Skeletal muscle satellite cell (primary cell): ENCODE measurements at regions not wholly inside any gene's neighbourhood (a gene's known extent, or its start where the extent isn't known, plus 50 kb on each side); places are given as distances from the start of the nearest gene placed in this dataset.

Experiments
- H3K27me3 ChIP-seq: 2 replicates; pipeline ENCODE4 v1.7.0; 2013; ENCODE audit warnings: low read length; ENCODE audit not compliant: control insufficient read depth, insufficient read depth
- H3K36me3 ChIP-seq: 2 replicates; pipeline ENCODE4 v1.7.0; 2013; ENCODE audit warnings: mild to moderate bottlenecking, control low read depth, low read length; ENCODE audit not compliant: insufficient read depth
- H3K4me1 ChIP-seq: 2 replicates; pipeline ENCODE4 v1.7.0; 2013; ENCODE audit warnings: low read length; ENCODE audit not compliant: control insufficient read depth, insufficient read depth
- H3K4me2 ChIP-seq: 2 replicates; pipeline ENCODE4 v1.7.0; 2013; ENCODE audit warnings: mild to moderate bottlenecking, low read length
- H3K4me3 ChIP-seq: 2 replicates; pipeline ENCODE4 v1.7.0; 2013; ENCODE audit warnings: low read length
- H3K9ac ChIP-seq: 2 replicates; pipeline ENCODE4 v1.7.0; 2013; ENCODE audit warnings: mild to moderate bottlenecking, low read depth, low read length, moderate library complexity
- H3K9me3 ChIP-seq: replicated peaks from 2 replicates; pipeline ENCODE4 v1.7.0; 2013; ENCODE audit warnings: mild to moderate bottlenecking, control low read depth, low read length

GRCh38 chr11:116661056-116661455 is 111.7 kb downstream of the BUD13 start:
- Histone ChIP-seq H3K36me3 (no peaks in the 10 kb centered on the region), H3K9me3 (no peaks in the 10 kb centered on the region)

GRCh38 chr11:116660011-116660410 is 112.8 kb downstream of the BUD13 start:
- H3K4me1 ChIP-seq, result no peaks in the 10 kb centered on the region
- no peak overlapping the region for H3K4me3 ChIP-seq
- peaks cover 5% of the 10 kb centered on the region for H3K27me3 ChIP-seq
- H3K4me2 ChIP-seq, result no peak overlapping the region
- H3K9ac ChIP-seq, result no peak overlapping the region
- no peaks in the 10 kb centered on the region for H3K36me3 ChIP-seq
- no peaks in the 10 kb centered on the region for H3K9me3 ChIP-seq

More at GRCh38 chr11:116661056-116661455, 111.7 kb downstream of the BUD13 start:
- no peak overlapping the region for H3K4me2 ChIP-seq
- no peak overlapping the region for H3K4me3 ChIP-seq
- no peaks in the 10 kb centered on the region for H3K4me1 ChIP-seq
- H3K9ac ChIP-seq, result no peak overlapping the region
- H3K27me3 ChIP-seq, result peaks cover 5% of the 10 kb centered on the region

GRCh38 chr11:116658876-116659535 is 113.8 kb downstream of the BUD13 start:
- Histone ChIP-seq H3K36me3 (no peaks in the 10 kb centered on the region), H3K9ac (no peak overlapping the region), H3K4me3 (no peak overlapping the region), H3K9me3 (no peaks in the 10 kb centered on the region), H3K4me2 (no peak overlapping the region), H3K27me3 (peaks cover 5% of the 10 kb centered on the region), H3K4me1 (no peaks in the 10 kb centered on the region)

- Histone ChIP-seq H3K4me1 (no peaks in the 10 kb centered on the region), H3K4me3 (no peak overlapping the region), H3K9me3 (no peaks in the 10 kb centered on the region), H3K4me2 (no peak overlapping the region), H3K36me3 (no peaks in the 10 kb centered on the region), H3K27me3 (peaks cover 5% of the 10 kb centered on the region), H3K9ac (no peak overlapping the region)
Measured at GRCh38 chr11:116657842-116658825, 114.7 kb downstream of the BUD13 start.

- H3K36me3 ChIP-seq, result no peaks in the 10 kb centered on the region
- H3K4me3 ChIP-seq, result no peak overlapping the region
- no peaks in the 10 kb centered on the region for H3K9me3 ChIP-seq
- H3K4me2 ChIP-seq, result no peak overlapping the region
- H3K9ac ChIP-seq, result no peak overlapping the region
- H3K27me3 ChIP-seq, result no peaks in the 10 kb centered on the region
- H3K4me1 ChIP-seq, result no peaks in the 10 kb centered on the region
Measured at GRCh38 chr11:116656011-116656410, 116.8 kb downstream of the BUD13 start.

GRCh38 chr11:116654526-116654925 is 118.3 kb downstream of the BUD13 start:
- Histone ChIP-seq H3K36me3 (no peaks in the 10 kb centered on the region), H3K27me3 (no peaks in the 10 kb centered on the region), H3K9me3 (no peaks in the 10 kb centered on the region), H3K4me3 (no peak overlapping the region), H3K9ac (no peak overlapping the region), H3K4me2 (no peak overlapping the region), H3K4me1 (no peaks in the 10 kb centered on the region)

- no peak overlapping the region for H3K4me2 ChIP-seq
- H3K9me3 ChIP-seq, result no peaks in the 10 kb centered on the region
- H3K9ac ChIP-seq, result no peak overlapping the region
- no peak overlapping the region for H3K4me3 ChIP-seq
- H3K27me3 ChIP-seq, result no peaks in the 10 kb centered on the region
- H3K36me3 ChIP-seq, result no peaks in the 10 kb centered on the region
- no peaks in the 10 kb centered on the region for H3K4me1 ChIP-seq
Measured at GRCh38 chr11:116653206-116653605, 119.6 kb downstream of the BUD13 start.

GRCh38 chr11:116651737-116652237 is 121.0 kb downstream of the BUD13 start:
- no peaks in the 10 kb centered on the region for H3K27me3 ChIP-seq
- no peak overlapping the region for H3K4me3 ChIP-seq
- H3K9me3 ChIP-seq, result no peaks in the 10 kb centered on the region
- no peak overlapping the region for H3K9ac ChIP-seq
- H3K4me1 ChIP-seq, result no peaks in the 10 kb centered on the region
- no peak overlapping the region for H3K4me2 ChIP-seq
- H3K36me3 ChIP-seq, result no peaks in the 10 kb centered on the region

GRCh38 chr11:116651098-116651736 is 121.6 kb downstream of the BUD13 start:
- Histone ChIP-seq H3K9ac (no peak overlapping the region), H3K9me3 (no peaks in the 10 kb centered on the region), H3K27me3 (no peaks in the 10 kb centered on the region), H3K4me2 (no peak overlapping the region), H3K36me3 (no peaks in the 10 kb centered on the region), H3K4me3 (no peak overlapping the region), H3K4me1 (no peaks in the 10 kb centered on the region)

- H3K36me3 ChIP-seq, result no peaks in the 10 kb centered on the region
Measured at GRCh38 chr11:116650052-116650451, 122.7 kb downstream of the BUD13 start.

GRCh38 chr11:116649268-116649667 is 123.5 kb downstream of the BUD13 start:
- no peak overlapping the region for H3K4me3 ChIP-seq
- peaks cover 4% of the 10 kb centered on the region for H3K27me3 ChIP-seq
- H3K9me3 ChIP-seq, result no peaks in the 10 kb centered on the region
- no peak overlapping the region for H3K4me2 ChIP-seq
- H3K36me3 ChIP-seq, result no peaks in the 10 kb centered on the region
- H3K9ac ChIP-seq, result no peak overlapping the region
- no peaks in the 10 kb centered on the region for H3K4me1 ChIP-seq

More at GRCh38 chr11:116650052-116650451, 122.7 kb downstream of the BUD13 start:
- H3K4me3 ChIP-seq, result no peak overlapping the region
- no peaks in the 10 kb centered on the region for H3K27me3 ChIP-seq
- H3K4me2 ChIP-seq, result no peak overlapping the region
- no peaks in the 10 kb centered on the region for H3K4me1 ChIP-seq
- H3K9ac ChIP-seq, result no peak overlapping the region
- no peaks in the 10 kb centered on the region for H3K9me3 ChIP-seq
